GM19463 (cell line): ENCODE measurements at regions not wholly inside any gene's neighbourhood (a gene's known extent, or its start where the extent isn't known, plus 50 kb on each side); places are given as distances from the start of the nearest gene placed in this dataset.
"Not testable (repeated sequence)": the region's sequence is repeated elsewhere in the genome, so short reads cannot be mapped to it uniquely, and the experiment has no call there.

Experiments
- ATAC-seq: cut with Tn5 transposase; IDR thresholded peaks from one replicate; pipeline ENCODE4 v1.9.1; 2021; ENCODE audit warnings: mild to moderate bottlenecking, moderate library complexity; ENCODE audit not compliant: unreplicated experiment

GRCh38 chr11:103798446-103798845 is 238.0 kb upstream of the DDI1 start:
- no peak for ATAC-seq

GRCh38 chr11:103800406-103801114 is 235.9 kb upstream of the DDI1 start:
- no peak for ATAC-seq

GRCh38 chr11:103803062-103803461 is 233.4 kb upstream of the DDI1 start:
- ATAC-seq: no peak

GRCh38 chr11:103805688-103806009 is 230.8 kb upstream of the DDI1 start:
- ATAC-seq: no peak

GRCh38 chr11:103806130-103806895 is 230.1 kb upstream of the DDI1 start:
- peak; percentile 70 for ATAC-seq

- ATAC-seq: no peak
Observed at GRCh38 chr11:103807806-103808205, 228.6 kb upstream of the DDI1 start.

GRCh38 chr11:103808252-103808651 is 228.2 kb upstream of the DDI1 start:
- no peak for ATAC-seq

- no peak for ATAC-seq
Observed at GRCh38 chr11:103811870-103812455, 224.5 kb upstream of the DDI1 start.

GRCh38 chr11:103812680-103813079 is 223.8 kb upstream of the DDI1 start:
- no peak for ATAC-seq

- not testable (repeated sequence) for ATAC-seq
Observed at GRCh38 chr11:103820345-103820744, 216.1 kb upstream of the DDI1 start.

GRCh38 chr11:103824116-103824515 is 212.3 kb upstream of the DDI1 start:
- no peak for ATAC-seq

GRCh38 chr11:103825469-103825868 is 211.0 kb upstream of the DDI1 start:
- no peak for ATAC-seq

- ATAC-seq: no peak
Observed at GRCh38 chr11:103826856-103827255, 209.6 kb upstream of the DDI1 start.

GRCh38 chr11:103829596-103829995 is 206.8 kb upstream of the DDI1 start:
- ATAC-seq: no peak

GRCh38 chr11:103830205-103830604 is 206.2 kb upstream of the DDI1 start:
- ATAC-seq: no peak

- no peak for ATAC-seq
Observed at GRCh38 chr11:103832762-103833161, 203.7 kb upstream of the DDI1 start.

- ATAC-seq: no peak
Observed at GRCh38 chr11:103842191-103842590, 194.2 kb upstream of the DDI1 start.

GRCh38 chr11:103842795-103843194 is 193.6 kb upstream of the DDI1 start:
- no peak for ATAC-seq

- ATAC-seq: peak; percentile 96
Observed at GRCh38 chr11:103844327-103845215, 191.9 kb upstream of the DDI1 start.

- ATAC-seq: no peak
Observed at GRCh38 chr11:103845331-103845730, 191.1 kb upstream of the DDI1 start.

GRCh38 chr11:103848686-103849085 is 187.8 kb upstream of the DDI1 start:
- no peak for ATAC-seq
